ENCODE measurements at regions not wholly inside any gene's neighbourhood (a gene's known extent, or its start where the extent isn't known, plus 50 kb on each side); places are given as distances from the start of the nearest gene placed in this dataset.

- FAIRE-seq (no peak), DNase-seq (ENCODE audit: low read depth in 1 of 2, low spot score in 2 of 2) (no peak)
- Histone ChIP-seq H3K27ac (ENCODE audit: low read depth, low read length) (no peak overlapping the region), H2BK5ac (ENCODE audit: low read depth, low read length) (no peak overlapping the region), H2AK5ac (ENCODE audit: low read depth, low read length) (no peak overlapping the region), H4K8ac (ENCODE audit: extremely low read depth, insufficient read depth, low read length) (no peak overlapping the region), H3K56ac (replicated peaks; ENCODE audit: insufficient read length, low read depth, low read length) (no peak overlapping the region), H2BK12ac (ENCODE audit: low read depth, low read length) (no peak overlapping the region), H3K18ac (ENCODE audit: extremely low read depth, low read length) (no peak overlapping the region), H3K36me3 (ENCODE audit: control insufficient read depth in 2 of 4, insufficient read depth in 4 of 4, low read length in 3 of 4) (no peaks in the 10 kb centered on the region), H2BK120ac (replicated peaks; ENCODE audit: low read depth, low read length) (no peak overlapping the region), H3K4me1 (replicated peaks in 1 of 4; ENCODE audit: control insufficient read depth in 3 of 4, insufficient read depth in 4 of 4, low read length in 3 of 4) (no peaks in the 10 kb centered on the region), H3K14ac (ENCODE audit: insufficient read length) (no peak overlapping the region), H3K23me2 (ENCODE audit: low read depth, low read length) (no peaks in the 10 kb centered on the region), H3K9ac (replicated peaks in 1 of 4; ENCODE audit: extremely low read depth in 1 of 4, low read depth in 3 of 4, low read length in 3 of 4) (no peak overlapping the region), H4K20me1 (replicated peaks in 1 of 2; ENCODE audit: control insufficient read depth in 1 of 2, insufficient read depth in 2 of 2, low read length in 2 of 2) (no peaks in the 10 kb centered on the region), H3K4me3 (ENCODE audit: extremely low read depth in 1 of 4, insufficient read depth in 2 of 4, low read depth in 3 of 4, low read length in 4 of 4) (no peak overlapping the region), H3K4me2 (ENCODE audit: insufficient read depth in 1 of 2, low read depth in 2 of 2, low read length in 2 of 2) (no peak overlapping the region), H3K27me3 (replicated peaks in 1 of 4; ENCODE audit: control insufficient read depth in 3 of 4, extremely low read depth in 1 of 4, insufficient read depth in 3 of 4, low read length in 3 of 4) (no peaks in the 10 kb centered on the region), H3K23ac (ENCODE audit: insufficient read length) (no peak overlapping the region), H3K4ac (replicated peaks; ENCODE audit: insufficient read length, low read depth, low read length) (no peak overlapping the region), H4K5ac (ENCODE audit: insufficient read length, low read depth, low read length) (no peak overlapping the region), H3K9me3 (ENCODE audit: insufficient read depth in 2 of 2, low read depth in 1 of 2, low read length in 1 of 2) (peaks cover 0 to 6% of the 10 kb centered on the region in 2 experiments; a peak in 1 of 4 replicates), H3K79me2 (ENCODE audit: control insufficient read depth in 1 of 2, insufficient read depth in 2 of 2, low read length in 2 of 2) (no peaks in the 10 kb centered on the region), H2AFZ (ENCODE audit: low read length) (no peak overlapping the region), H3K79me1 (ENCODE audit: low read depth, low read length) (no peaks in the 10 kb centered on the region), H2BK15ac (ENCODE audit: low read length) (no peak overlapping the region), H2BK20ac (ENCODE audit: low read length) (no peak overlapping the region), H4K91ac (replicated peaks; ENCODE audit: insufficient read length, low read length) (no peak overlapping the region)
- 86% methylated on average over 7 of the region's 7 CpGs; no CpG with 5 or more reads in 1 of the 2 experiments for WGBS, 2 experiments (ENCODE audit: extremely low coverage in 1 of 2, insufficient coverage in 1 of 2, insufficient read length in 1 of 2, insufficient replicate concordance in 2 of 2, low coverage in 1 of 2, low lambda C conversion rate in 2 of 2, missing lambda C conversion rate in 1 of 2)
- ChIA-PET CTCF (ENCODE audit: partially characterized antibody) (interaction anchor here (0.9 to 2.6 kb wide), 4 partner anchors 17 to 249 kb away, joined by 3 to 11 read pairs (median 3); no protein-coding TSS in a partner anchor), POLR2A (ENCODE audit: partially characterized antibody) (no interaction called here)
- no peak for TF ChIP-seq ZNF274 (IDR thresholded peaks at IDR 0.05; ENCODE audit: borderline replicate concordance, extremely low read depth, low read length)
- no peak for TF ChIP-seq POLR2A (IDR thresholded peaks at IDR 0.05; ENCODE audit: control extremely low read depth in 1 of 2, low read depth in 2 of 2, low read length in 2 of 2)
- TF ChIP-seq POU5F1 (IDR thresholded peaks at IDR 0.05; ENCODE audit: low read depth, low read length), result no peak
- TF ChIP-seq, protein P1, sequence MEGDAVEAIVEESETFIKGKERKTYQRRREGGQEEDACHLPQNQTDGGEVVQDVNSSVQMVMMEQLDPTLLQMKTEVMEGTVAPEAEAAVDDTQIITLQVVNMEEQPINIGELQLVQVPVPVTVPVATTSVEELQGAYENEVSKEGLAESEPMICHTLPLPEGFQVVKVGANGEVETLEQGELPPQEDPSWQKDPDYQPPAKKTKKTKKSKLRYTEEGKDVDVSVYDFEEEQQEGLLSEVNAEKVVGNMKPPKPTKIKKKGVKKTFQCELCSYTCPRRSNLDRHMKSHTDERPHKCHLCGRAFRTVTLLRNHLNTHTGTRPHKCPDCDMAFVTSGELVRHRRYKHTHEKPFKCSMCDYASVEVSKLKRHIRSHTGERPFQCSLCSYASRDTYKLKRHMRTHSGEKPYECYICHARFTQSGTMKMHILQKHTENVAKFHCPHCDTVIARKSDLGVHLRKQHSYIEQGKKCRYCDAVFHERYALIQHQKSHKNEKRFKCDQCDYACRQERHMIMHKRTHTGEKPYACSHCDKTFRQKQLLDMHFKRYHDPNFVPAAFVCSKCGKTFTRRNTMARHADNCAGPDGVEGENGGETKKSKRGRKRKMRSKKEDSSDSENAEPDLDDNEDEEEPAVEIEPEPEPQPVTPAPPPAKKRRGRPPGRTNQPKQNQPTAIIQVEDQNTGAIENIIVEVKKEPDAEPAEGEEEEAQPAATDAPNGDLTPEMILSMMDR (IDR thresholded peaks at IDR 0.05; ENCODE audit: control extremely low read depth in 1 of 3, insufficient read depth in 1 of 3, low read depth in 1 of 3, low read length in 3 of 3), result no peak
- TF ChIP-seq SIX5 (IDR thresholded peaks at IDR 0.05; ENCODE audit: low read depth, low read length), result no peak
- no peak for TF ChIP-seq GABPA (IDR thresholded peaks at IDR 0.05; ENCODE audit: borderline replicate concordance, insufficient read depth, low read length)
- no peak for TF ChIP-seq TBP (IDR thresholded peaks at IDR 0.05; ENCODE audit: low read depth, low read length)
- no peak for TF ChIP-seq RAD21 (IDR thresholded peaks at IDR 0.05 in 1 of 2, conservative IDR thresholded peaks at IDR 0.05 in 1 of 2; ENCODE audit: low read depth in 2 of 2, low read length in 2 of 2)
- no peak for TF ChIP-seq PHF8 (conservative IDR thresholded peaks at IDR 0.05; ENCODE audit: low read depth, low read length)
- no peak for TF ChIP-seq MAX (IDR thresholded peaks at IDR 0.05)
Measured at GRCh38 chr9:93801581-93802284, 153.4 kb downstream of the BARX1 start.
